Loucy (cell line): ENCODE measurements at regions not wholly inside any gene's neighbourhood (a gene's known extent, or its start where the extent isn't known, plus 50 kb on each side); places are given as distances from the start of the nearest gene placed in this dataset.

Source experiments
- H2AFZ ChIP-seq: fragments of 200-600 bp; sonication (generic); 2 replicates; pipeline ENCODE4 v1.6.0; 2016; ENCODE audit warnings: antibody characterized with exemption, mild to moderate bottlenecking, low read length, moderate library complexity
- H3F3A ChIP-seq: fragments of 200-600 bp; 2 replicates; pipeline ENCODE4 v1.6.0; 2016; ENCODE audit warnings: antibody characterized with exemption, low read depth, mild to moderate bottlenecking
- H3K27me3 ChIP-seq: fragments of 200-600 bp; sonication (generic); 2 replicates; pipeline ENCODE4 v1.6.1; 2014; ENCODE audit warnings: low read length, mild to moderate bottlenecking; ENCODE audit not compliant: insufficient read depth, poor library complexity, severe bottlenecking
- H3K36me3 ChIP-seq: fragments of 200-600 bp; sonication (generic); 2 replicates; pipeline ENCODE4 v1.6.1; 2016; ENCODE audit warnings: low read length; ENCODE audit not compliant: insufficient read depth
- H3K4me1 ChIP-seq: fragments of 200-600 bp; sonication (generic); 2 replicates; pipeline ENCODE4 v1.5.1; 2014; ENCODE audit warnings: low read length, mild to moderate bottlenecking; ENCODE audit not compliant: insufficient read depth, poor library complexity, severe bottlenecking
- H3K4me2 ChIP-seq: fragments of 200-600 bp; sonication (generic); 2 replicates; pipeline ENCODE4 v1.6.0; 2014; ENCODE audit warnings: antibody characterized with exemption, low read length, low read depth, mild to moderate bottlenecking; ENCODE audit not compliant: poor library complexity, severe bottlenecking
- H3K4me3 ChIP-seq: fragments of 200-600 bp; sonication (generic); 2 replicates; pipeline ENCODE4 v1.5.1; 2014; ENCODE audit warnings: low read length, mild to moderate bottlenecking, mixed read lengths; ENCODE audit not compliant: poor library complexity, severe bottlenecking
- H3K79me2 ChIP-seq: fragments of 200-600 bp; sonication (generic); 2 replicates; pipeline ENCODE4 v1.6.1; 2014; ENCODE audit warnings: low read length; ENCODE audit not compliant: insufficient read depth
- H3K9ac ChIP-seq: fragments of 200-600 bp; sonication (generic); 2 replicates; pipeline ENCODE4 v1.6.0; 2014; ENCODE audit warnings: mild to moderate bottlenecking, low read depth, low read length, moderate library complexity; ENCODE audit not compliant: poor library complexity, severe bottlenecking
- H3K9me2 ChIP-seq: fragments of 200-600 bp; sonication (generic); replicated peaks from 2 replicates; pipeline ENCODE4 v1.6.1; 2016; ENCODE audit warnings: low read depth, low read length, mixed read lengths
- H3K9me3 ChIP-seq: fragments of 200-600 bp; sonication (generic); 2 replicates; pipeline ENCODE4 v1.6.1; 2014; ENCODE audit warnings: mild to moderate bottlenecking, antibody characterized with exemption, low read length, low read depth; ENCODE audit not compliant: insufficient read depth
- H4K20me1 ChIP-seq: fragments of 200-600 bp; sonication (generic); 2 replicates; pipeline ENCODE4 v1.6.0; 2014; ENCODE audit warnings: antibody characterized with exemption, low read length, mild to moderate bottlenecking; ENCODE audit not compliant: insufficient read depth, poor library complexity, severe bottlenecking
- CTCF ChIP-seq: fragments of 200-600 bp; sonication (generic); conservative IDR thresholded peaks from 2 replicates; pipeline ENCODE4 v1.5.1; 2014; ENCODE audit warnings: mild to moderate bottlenecking, antibody characterized with exemption, low read length
- EZH2phosphoT487 ChIP-seq: fragments of 200-600 bp; IDR thresholded peaks from 2 replicates; pipeline ENCODE4 v1.6.1; 2018; ENCODE audit warnings: antibody characterized with exemption, mild to moderate bottlenecking, moderate library complexity, borderline replicate concordance

- H3F3A ChIP-seq: no peaks in the 10 kb centered on the region
- no peaks in the 10 kb centered on the region for H3K36me3 ChIP-seq
- H3K9me3 ChIP-seq: no peaks in the 10 kb centered on the region
- no peaks in the 10 kb centered on the region for H3K4me1 ChIP-seq
- TF ChIP-seq EZH2phosphoT487 (no peak), CTCF (no peak)
- no peaks in the 10 kb centered on the region for H3K27me3 ChIP-seq
- H3K9ac ChIP-seq: no peak overlapping the region
- no peaks in the 10 kb centered on the region for H3K79me2 ChIP-seq
- H2AFZ ChIP-seq: no peak overlapping the region
- H3K4me2 ChIP-seq: no peak overlapping the region
- no peak overlapping the region for H3K4me3 ChIP-seq
- H4K20me1 ChIP-seq: no peaks in the 10 kb centered on the region
- H3K9me2 ChIP-seq: no peaks in the 10 kb centered on the region
Measured at GRCh38 chr10:117797296-117797695, 249.4 kb downstream of the RAB11FIP2 start.

- Histone ChIP-seq H3F3A (no peaks in the 10 kb centered on the region), H3K27me3 (no peaks in the 10 kb centered on the region)
Measured at GRCh38 chr10:117801691-117802090, 245.1 kb downstream of the RAB11FIP2 start.

GRCh38 chr10:117804470-117805011, 242.2 kb downstream of the RAB11FIP2 start:
- Histone ChIP-seq H4K20me1 (no peaks in the 10 kb centered on the region), H3F3A (no peaks in the 10 kb centered on the region), H2AFZ (no peak overlapping the region), H3K36me3 (no peaks in the 10 kb centered on the region), H3K4me3 (no peak overlapping the region), H3K9ac (no peak overlapping the region), H3K4me2 (no peak overlapping the region), H3K79me2 (no peaks in the 10 kb centered on the region), H3K4me1 (no peaks in the 10 kb centered on the region), H3K27me3 (no peaks in the 10 kb centered on the region), H3K9me2 (no peaks in the 10 kb centered on the region), H3K9me3 (no peaks in the 10 kb centered on the region)
- TF ChIP-seq CTCF: no peak
- no peak for TF ChIP-seq EZH2phosphoT487

More at GRCh38 chr10:117801691-117802090, 245.1 kb downstream of the RAB11FIP2 start:
- H3K9ac ChIP-seq: no peak overlapping the region
- TF ChIP-seq EZH2phosphoT487 (no peak), CTCF (no peak)
- no peaks in the 10 kb centered on the region for H4K20me1 ChIP-seq
- no peaks in the 10 kb centered on the region for H3K36me3 ChIP-seq
- no peaks in the 10 kb centered on the region for H3K79me2 ChIP-seq
- no peaks in the 10 kb centered on the region for H3K4me1 ChIP-seq
- no peak overlapping the region for H3K4me2 ChIP-seq
- no peak overlapping the region for H2AFZ ChIP-seq
- H3K4me3 ChIP-seq: no peak overlapping the region
- no peaks in the 10 kb centered on the region for H3K9me3 ChIP-seq
- no peaks in the 10 kb centered on the region for H3K9me2 ChIP-seq
